Left lung (tissue), 4 donors: ENCODE measurements at regions not wholly inside any gene's neighbourhood (a gene's known extent, or its start where the extent isn't known, plus 50 kb on each side); places are given as distances from the start of the nearest gene placed in this dataset.
A peak's percentile ranks its signal among the peaks of the same experiment; 100 is the strongest.

Experiments used
- ATAC-seq: fragments of 200-7000 bp; cut with Tn5 transposase; one replicate; pipeline ENCODE4 v1.9.1; 2020; ENCODE audit warnings: moderate library complexity
- DNase-seq, 4 donors: peaks; one replicate each; pipeline ENCODE4 v3.0.0-alpha.2; 2013 to 2020
- H3K27ac ChIP-seq, 2 donors: fragments of 200-600 bp; sonication (generic) in 1 of 2; one replicate each; pipeline versions ENCODE4 v1.5.0 to v1.8.0; 2020 to 2021
- H3K27me3 ChIP-seq, 2 donors: fragments of 200-600 bp; sonication (generic) in 1 of 2; one replicate each; pipeline versions ENCODE4 v1.5.0 to v1.8.0; 2020 to 2021
- H3K36me3 ChIP-seq, 2 donors: fragments of 200-600 bp; sonication (generic) in 1 of 2; one replicate each; pipeline versions ENCODE4 v1.5.0 to v1.8.0; 2020 to 2021
- H3K4me1 ChIP-seq, 2 donors: fragments of 200-600 bp; one replicate each; pipeline ENCODE4 v1.8.0; 2021
- H3K4me3 ChIP-seq, 2 donors: fragments of 200-600 bp; sonication (generic) in 1 of 2; one replicate each; pipeline versions ENCODE4 v1.5.0 to v1.8.0; 2020 to 2021; ENCODE audit warnings: mild to moderate bottlenecking in 1 of 2
- H3K9me3 ChIP-seq, 2 donors: fragments of 200-600 bp; sonication (generic) in 1 of 2; one replicate each; pipeline versions ENCODE4 v1.5.0 to v1.8.0; 2020 to 2021
- intact Hi-C, 2 donors: fragments of 100-400 bp; cut with DNase I; formaldehyde crosslinking; loops; one replicate each; pipeline versions ENCODE4 v1.11.2 to v1.14.2; 2022
- TF ChIP-seq, protein P1 (sequence below), 2 donors: fragments of 200-600 bp; sonication (generic) in 1 of 2; IDR thresholded peaks; one replicate each; pipeline versions ENCODE4 v1.5.0 to v1.8.0; 2021; ENCODE audit warnings: antibody characterized with exemption in 2 of 2
- donor health status: DM: no; HTN: yes; CAD: no.
- donor health status: DM: no; HTN: no; CAD: no.

DNA sequence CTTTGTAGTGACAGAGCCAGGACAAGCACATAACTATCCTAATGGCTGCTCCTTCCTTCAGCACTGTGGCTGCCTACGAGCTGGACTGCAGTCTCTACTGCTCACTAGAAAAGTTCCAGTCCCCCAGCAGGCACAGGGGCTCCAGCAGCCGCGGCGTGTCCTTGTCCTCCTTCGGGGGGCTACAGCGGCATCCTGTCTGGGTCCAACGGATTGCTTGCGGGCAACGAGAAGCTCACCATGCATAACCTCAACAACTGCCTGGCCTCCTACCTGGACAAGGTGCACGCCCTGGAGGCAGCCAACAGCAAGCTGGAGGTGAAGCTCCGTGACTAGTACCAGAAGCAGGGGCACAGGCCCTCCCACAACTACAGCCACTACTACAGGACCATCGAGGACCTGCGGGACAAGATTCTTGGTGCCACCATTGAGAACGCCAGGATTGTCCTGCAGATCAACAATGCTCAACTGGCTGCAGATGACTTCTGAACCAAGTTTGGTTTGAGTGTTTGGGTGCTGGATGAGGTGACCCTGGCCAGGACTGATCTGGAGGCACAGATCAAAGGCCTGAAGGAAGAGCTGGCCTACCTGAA, 169.4 kb downstream of the NDUFA12 start:
- DNase-seq (no peak), ATAC-seq (no peak)
- H3K4me1 ChIP-seq: peaks cover 0 to 22% of the 10 kb centered on the region in 2 donors
- no peak overlapping the region for H3K27ac ChIP-seq
- TF ChIP-seq, protein P1, sequence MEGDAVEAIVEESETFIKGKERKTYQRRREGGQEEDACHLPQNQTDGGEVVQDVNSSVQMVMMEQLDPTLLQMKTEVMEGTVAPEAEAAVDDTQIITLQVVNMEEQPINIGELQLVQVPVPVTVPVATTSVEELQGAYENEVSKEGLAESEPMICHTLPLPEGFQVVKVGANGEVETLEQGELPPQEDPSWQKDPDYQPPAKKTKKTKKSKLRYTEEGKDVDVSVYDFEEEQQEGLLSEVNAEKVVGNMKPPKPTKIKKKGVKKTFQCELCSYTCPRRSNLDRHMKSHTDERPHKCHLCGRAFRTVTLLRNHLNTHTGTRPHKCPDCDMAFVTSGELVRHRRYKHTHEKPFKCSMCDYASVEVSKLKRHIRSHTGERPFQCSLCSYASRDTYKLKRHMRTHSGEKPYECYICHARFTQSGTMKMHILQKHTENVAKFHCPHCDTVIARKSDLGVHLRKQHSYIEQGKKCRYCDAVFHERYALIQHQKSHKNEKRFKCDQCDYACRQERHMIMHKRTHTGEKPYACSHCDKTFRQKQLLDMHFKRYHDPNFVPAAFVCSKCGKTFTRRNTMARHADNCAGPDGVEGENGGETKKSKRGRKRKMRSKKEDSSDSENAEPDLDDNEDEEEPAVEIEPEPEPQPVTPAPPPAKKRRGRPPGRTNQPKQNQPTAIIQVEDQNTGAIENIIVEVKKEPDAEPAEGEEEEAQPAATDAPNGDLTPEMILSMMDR (IDR thresholded peaks at IDR 0.05): no peak
- H3K9me3 ChIP-seq: no peaks in the 10 kb centered on the region
- no peaks in the 10 kb centered on the region for H3K36me3 ChIP-seq
- H3K27me3 ChIP-seq: no peaks in the 10 kb centered on the region
- no peak overlapping the region for H3K4me3 ChIP-seq
- intact Hi-C loops: no loop called here

DNA sequence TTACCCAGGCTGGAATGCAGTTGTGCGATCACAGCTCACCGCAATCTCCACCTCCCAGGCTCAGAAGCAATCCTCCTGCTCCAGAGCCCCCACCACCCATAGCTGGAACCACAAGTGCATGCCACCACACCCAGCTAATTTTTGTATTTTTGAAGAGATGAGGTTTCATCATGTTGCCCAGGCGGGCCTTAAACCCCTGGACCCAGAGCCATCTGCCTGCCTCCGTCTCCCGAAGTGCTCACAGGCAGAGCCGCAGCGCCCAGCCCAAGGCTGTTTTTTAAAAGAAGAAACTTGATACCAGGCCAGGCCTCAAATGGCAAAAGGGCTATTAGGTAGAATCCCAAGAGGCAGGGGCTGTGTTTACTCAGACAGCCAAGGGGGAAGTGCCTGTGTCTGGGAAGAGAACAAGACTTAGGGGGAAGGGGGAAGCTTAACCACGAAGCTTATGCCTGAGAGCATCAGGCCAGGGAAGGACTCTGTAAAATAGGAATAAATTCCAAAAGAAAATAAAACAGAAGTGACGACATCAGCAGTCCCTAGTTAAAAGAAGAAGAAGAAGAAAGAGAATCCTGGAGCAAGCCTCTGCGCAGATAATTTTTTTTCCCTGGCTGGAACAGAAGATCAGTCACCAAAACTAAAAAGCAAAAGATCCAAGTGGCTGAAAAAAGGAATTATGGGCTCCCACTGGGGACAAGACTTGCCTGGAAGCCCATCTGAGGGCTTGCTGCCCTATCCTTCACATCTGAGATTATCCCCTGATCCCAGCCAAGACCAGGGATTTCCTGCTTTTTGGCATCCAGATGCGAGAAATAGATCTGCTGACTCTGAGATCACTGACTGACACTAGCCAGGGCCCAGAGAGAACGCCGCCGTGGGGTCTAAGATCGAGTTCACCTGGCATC, 170.5 kb downstream of the NDUFA12 start:
- TF ChIP-seq, protein P1 (IDR thresholded peaks at IDR 0.05): no peak
- H3K4me1 ChIP-seq: peaks cover 0 to 22% of the 10 kb centered on the region in 2 donors
- H3K36me3 ChIP-seq: no peaks in the 10 kb centered on the region
- intact Hi-C loops: no loop called here
- no peak overlapping the region for H3K4me3 ChIP-seq
- H3K9me3 ChIP-seq: no peaks in the 10 kb centered on the region
- H3K27ac ChIP-seq: peak overlapping the region; percentile 3 to 59
- ATAC-seq (peak; percentile 44), DNase-seq (no peak)
- no peaks in the 10 kb centered on the region for H3K27me3 ChIP-seq

DNA sequence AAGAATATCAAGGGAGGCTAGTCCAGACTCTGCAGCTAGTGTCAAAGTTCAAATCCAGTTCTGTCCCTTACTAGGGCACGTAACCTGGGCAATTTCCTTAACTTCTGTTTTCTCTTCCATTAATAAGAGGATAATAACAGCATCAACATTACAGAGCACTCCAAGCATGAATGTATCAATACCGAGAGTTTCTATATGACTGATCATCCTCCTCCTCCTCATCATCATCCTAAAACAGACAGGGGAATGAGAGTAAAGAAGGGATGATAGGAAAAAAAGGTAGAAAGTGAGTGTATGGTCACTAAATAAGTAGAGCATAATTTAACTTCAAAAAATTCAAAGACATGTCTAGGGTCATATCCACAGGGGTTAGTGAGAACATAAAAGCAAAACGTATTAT, 171.4 kb downstream of the NDUFA12 start:
- no peaks in the 10 kb centered on the region for H3K27me3 ChIP-seq
- H3K9me3 ChIP-seq: no peaks in the 10 kb centered on the region
- H3K36me3 ChIP-seq: no peaks in the 10 kb centered on the region
- peaks cover 0 to 22% of the 10 kb centered on the region in 2 donors for H3K4me1 ChIP-seq
- TF ChIP-seq, protein P1 (IDR thresholded peaks at IDR 0.05): no peak
- DNase-seq (no peak), ATAC-seq (no peak)
- H3K4me3 ChIP-seq: no peak overlapping the region
- intact Hi-C loops: no loop called here
- H3K27ac ChIP-seq: no peak overlapping the region

- no peaks in the 10 kb centered on the region for H3K36me3 ChIP-seq
- TF ChIP-seq, protein P1 (IDR thresholded peaks at IDR 0.05): no peak
- intact Hi-C loops: no loop called here
- no peaks in the 10 kb centered on the region for H3K27me3 ChIP-seq
- ATAC-seq (peak; percentile 64), DNase-seq (no peak)
- no peak overlapping the region for H3K27ac ChIP-seq
- H3K9me3 ChIP-seq: no peaks in the 10 kb centered on the region
- H3K4me3 ChIP-seq: no peak overlapping the region
- H3K4me1 ChIP-seq: peaks cover 0 to 22% of the 10 kb centered on the region in 2 donors
These were observed 172.3 kb downstream of the NDUFA12 start for GRCh38 chr12:94831081-94831751.

GRCh38 chr12:94829552-94829951, 173.9 kb downstream of the NDUFA12 start:
- intact Hi-C loops: no loop called here

More at GRCh38 chr12:94829552-94829951, 173.9 kb downstream of the NDUFA12 start:
- TF ChIP-seq, protein P1 (IDR thresholded peaks at IDR 0.05): no peak
- Histone ChIP-seq H3K4me3 (no peak overlapping the region), H3K4me1 (peaks cover 0 to 22% of the 10 kb centered on the region in 2 donors), H3K27me3 (no peaks in the 10 kb centered on the region), H3K36me3 (no peaks in the 10 kb centered on the region), H3K9me3 (no peaks in the 10 kb centered on the region), H3K27ac (no peak overlapping the region)
- DNase-seq (no peak), ATAC-seq (no peak)
